ENCODE measurements at regions not wholly inside any gene's neighbourhood (a gene's known extent, or its start where the extent isn't known, plus 50 kb on each side); places are given as distances from the start of the nearest gene placed in this dataset.

- Histone ChIP-seq H3K4me3 (ENCODE audit: control insufficient read depth in 2 of 3, extremely low read depth in 1 of 3, insufficient read depth in 2 of 3, low read depth in 1 of 3, low read length in 3 of 3) (no peak overlapping the region), H3K9me3 (ENCODE audit: control insufficient read depth, low read depth, low read length) (no peaks in the 10 kb centered on the region), H3K27me3 (ENCODE audit: control insufficient read depth, extremely low read depth, insufficient read depth, low read length) (no peaks in the 10 kb centered on the region), H3K36me3 (ENCODE audit: control insufficient read depth in 2 of 2, extremely low read depth in 1 of 2, insufficient read depth in 2 of 2, low read length in 2 of 2) (no peaks in the 10 kb centered on the region), H3K79me2 (ENCODE audit: control insufficient read depth, insufficient read depth, low read length) (no peaks in the 10 kb centered on the region), H3K27ac (ENCODE audit: control insufficient read depth, insufficient read depth, low read length) (no peak overlapping the region), H2AFZ (ENCODE audit: control insufficient read depth, low read length) (no peak overlapping the region), H4K20me1 (ENCODE audit: control insufficient read depth, extremely low read depth, insufficient read depth, low read length) (no peaks in the 10 kb centered on the region), H3K9me1 (ENCODE audit: control insufficient read depth, extremely low read depth, insufficient read depth, low read length) (no peaks in the 10 kb centered on the region), H3K4me2 (ENCODE audit: control insufficient read depth, extremely low read depth, insufficient read depth, low read depth, low read length) (no peak overlapping the region), H3K9ac (ENCODE audit: control insufficient read depth, extremely low read depth, insufficient read depth, low read length) (no peak overlapping the region), H3K4me1 (ENCODE audit: control insufficient read depth, extremely low read depth, insufficient read depth, low read length) (peaks cover 9% of the 10 kb centered on the region)
- DNase-seq (ENCODE audit: low read depth, low spot score) (no peak), FAIRE-seq (no peak)
- no peak for TF ChIP-seq CTCF (optimal IDR thresholded peaks at IDR 0.05 in 1 of 3, IDR thresholded peaks at IDR 0.05 in 1 of 3, conservative IDR thresholded peaks at IDR 0.05 in 1 of 3; ENCODE audit: extremely low read depth in 1 of 3, insufficient read depth in 2 of 3, low read length in 3 of 3)
- no peak for TF ChIP-seq EZH2 (IDR thresholded peaks at IDR 0.05; ENCODE audit: low read length)
- dilution Hi-C loops (cut with MboI; ENCODE audit: extremely low pct_ligation_motif_present, low sequenced_read_pairs): no loop called here
Measured at GRCh38 chr2:12795851-12796250, 79.1 kb downstream of the TRIB2 start.

- Histone ChIP-seq H3K9me1 (ENCODE audit: control insufficient read depth, extremely low read depth, insufficient read depth, low read length) (no peaks in the 10 kb centered on the region), H2AFZ (ENCODE audit: control insufficient read depth, low read length) (no peak overlapping the region), H3K79me2 (ENCODE audit: control insufficient read depth, insufficient read depth, low read length) (no peaks in the 10 kb centered on the region), H3K4me3 (ENCODE audit: control insufficient read depth in 2 of 3, extremely low read depth in 1 of 3, insufficient read depth in 2 of 3, low read depth in 1 of 3, low read length in 3 of 3) (no peak overlapping the region), H3K4me2 (ENCODE audit: control insufficient read depth, extremely low read depth, insufficient read depth, low read depth, low read length) (no peak overlapping the region), H4K20me1 (ENCODE audit: control insufficient read depth, extremely low read depth, insufficient read depth, low read length) (no peaks in the 10 kb centered on the region), H3K36me3 (ENCODE audit: control insufficient read depth in 2 of 2, extremely low read depth in 1 of 2, insufficient read depth in 2 of 2, low read length in 2 of 2) (no peaks in the 10 kb centered on the region), H3K27ac (ENCODE audit: control insufficient read depth, insufficient read depth, low read length) (no peak overlapping the region), H3K9me3 (ENCODE audit: control insufficient read depth, low read depth, low read length) (no peaks in the 10 kb centered on the region), H3K4me1 (ENCODE audit: control insufficient read depth, extremely low read depth, insufficient read depth, low read length) (peaks cover 9% of the 10 kb centered on the region), H3K27me3 (ENCODE audit: control insufficient read depth, extremely low read depth, insufficient read depth, low read length) (no peaks in the 10 kb centered on the region), H3K9ac (ENCODE audit: control insufficient read depth, extremely low read depth, insufficient read depth, low read length) (no peak overlapping the region)
- dilution Hi-C loops (cut with MboI; ENCODE audit: extremely low pct_ligation_motif_present, low sequenced_read_pairs): no loop called here
- FAIRE-seq: no peak
- TF ChIP-seq CTCF (optimal IDR thresholded peaks at IDR 0.05 in 1 of 3, IDR thresholded peaks at IDR 0.05 in 1 of 3, conservative IDR thresholded peaks at IDR 0.05 in 1 of 3; ENCODE audit: extremely low read depth in 1 of 3, insufficient read depth in 2 of 3, low read length in 3 of 3): no peak
- no peak for DNase-seq (ENCODE audit: low read depth, low spot score)
Measured at GRCh38 chr2:12796657-12797056, 79.9 kb downstream of the TRIB2 start.
